ENCODE measurements at regions not wholly inside any gene's neighbourhood (a gene's known extent, or its start where the extent isn't known, plus 50 kb on each side); places are given as distances from the start of the nearest gene placed in this dataset.

DNA sequence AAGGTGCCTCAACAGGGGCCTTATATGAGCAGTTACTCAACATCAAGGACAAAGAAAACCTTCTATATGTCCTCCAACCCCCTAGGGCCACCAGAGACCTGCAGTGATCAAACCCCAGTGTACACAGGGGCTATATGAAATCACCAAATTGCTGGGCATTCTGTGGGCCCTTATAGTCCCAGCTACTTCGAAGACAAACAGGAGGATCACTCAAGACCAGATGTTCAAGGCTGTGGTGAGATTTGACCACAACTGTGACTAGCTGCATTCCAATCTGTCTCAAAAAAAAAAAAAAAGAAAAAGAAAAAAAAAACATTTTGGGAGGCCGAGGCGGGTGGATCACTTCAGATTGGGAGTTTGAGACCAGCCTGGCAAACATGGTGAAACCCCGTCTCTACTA, 51.0 kb upstream of the PRB2 start:
- no peaks in the 10 kb centered on the region for H3K4me1 ChIP-seq (ENCODE audit: control insufficient read depth, insufficient read depth, low read length)
- no peak overlapping the region for H3K9ac ChIP-seq (ENCODE audit: low read depth, low read length)
- no peaks in the 10 kb centered on the region for H3K9me3 ChIP-seq (ENCODE audit: control insufficient read depth, insufficient read depth, low read length)
- no peaks in the 10 kb centered on the region for H3K36me3 ChIP-seq (ENCODE audit: control insufficient read depth, insufficient read depth, low read length)
- no peak overlapping the region for H3K4me3 ChIP-seq (ENCODE audit: low read depth, low read length)
- H3K27me3 ChIP-seq (ENCODE audit: control insufficient read depth, insufficient read depth, low read length): no peaks in the 10 kb centered on the region
- no peak overlapping the region for H3K27ac ChIP-seq (ENCODE audit: low read depth, low read length)

GRCh38 chr12:11457996-11458645, 62.8 kb upstream of the PRB2 start:
- H3K27ac ChIP-seq (ENCODE audit: low read depth, low read length): no peak overlapping the region
- no peaks in the 10 kb centered on the region for H3K36me3 ChIP-seq (ENCODE audit: control insufficient read depth, insufficient read depth, low read length)
- no peaks in the 10 kb centered on the region for H3K27me3 ChIP-seq (ENCODE audit: control insufficient read depth, insufficient read depth, low read length)
- H3K9me3 ChIP-seq (ENCODE audit: control insufficient read depth, insufficient read depth, low read length): 0 out of 2 replicates have a peak, but pooled peaks cover 6% of the 10 kb centered on the region
- peaks cover 21% of the 10 kb centered on the region; the same call in 1 of the 2 replicates for H3K4me1 ChIP-seq (ENCODE audit: control insufficient read depth, insufficient read depth, low read length)
- no peak overlapping the region for H3K9ac ChIP-seq (ENCODE audit: low read depth, low read length)
- H3K4me3 ChIP-seq (ENCODE audit: low read depth, low read length): no peak overlapping the region

GRCh38 chr12:11460343-11461023, 65.1 kb upstream of the PRB2 start:
- Histone ChIP-seq H3K9ac (ENCODE audit: low read depth, low read length) (no peak overlapping the region), H3K9me3 (ENCODE audit: control insufficient read depth, insufficient read depth, low read length) (0 out of 2 replicates have a peak, but pooled peaks cover 6% of the 10 kb centered on the region), H3K27me3 (ENCODE audit: control insufficient read depth, insufficient read depth, low read length) (no peaks in the 10 kb centered on the region), H3K4me3 (ENCODE audit: low read depth, low read length) (no peak overlapping the region), H3K36me3 (ENCODE audit: control insufficient read depth, insufficient read depth, low read length) (no peaks in the 10 kb centered on the region), H3K27ac (ENCODE audit: low read depth, low read length) (no peak overlapping the region), H3K4me1 (ENCODE audit: control insufficient read depth, insufficient read depth, low read length) (peaks cover 17% of the 10 kb centered on the region; the same call in 1 of the 2 replicates)

- H3K4me3 ChIP-seq (ENCODE audit: low read depth, low read length): no peak overlapping the region
- no peak overlapping the region for H3K27ac ChIP-seq (ENCODE audit: low read depth, low read length)
- no peak overlapping the region for H3K9ac ChIP-seq (ENCODE audit: low read depth, low read length)
- H3K36me3 ChIP-seq (ENCODE audit: control insufficient read depth, insufficient read depth, low read length): no peaks in the 10 kb centered on the region
- H3K9me3 ChIP-seq (ENCODE audit: control insufficient read depth, insufficient read depth, low read length): 0 out of 2 replicates have a peak, but pooled peaks cover 6% of the 10 kb centered on the region
- no peaks in the 10 kb centered on the region for H3K27me3 ChIP-seq (ENCODE audit: control insufficient read depth, insufficient read depth, low read length)
- peaks cover 13% of the 10 kb centered on the region; the same call in 1 of the 2 replicates for H3K4me1 ChIP-seq (ENCODE audit: control insufficient read depth, insufficient read depth, low read length)
Observed at GRCh38 chr12:11461433-11461832, 66.1 kb upstream of the PRB2 start.

DNA sequence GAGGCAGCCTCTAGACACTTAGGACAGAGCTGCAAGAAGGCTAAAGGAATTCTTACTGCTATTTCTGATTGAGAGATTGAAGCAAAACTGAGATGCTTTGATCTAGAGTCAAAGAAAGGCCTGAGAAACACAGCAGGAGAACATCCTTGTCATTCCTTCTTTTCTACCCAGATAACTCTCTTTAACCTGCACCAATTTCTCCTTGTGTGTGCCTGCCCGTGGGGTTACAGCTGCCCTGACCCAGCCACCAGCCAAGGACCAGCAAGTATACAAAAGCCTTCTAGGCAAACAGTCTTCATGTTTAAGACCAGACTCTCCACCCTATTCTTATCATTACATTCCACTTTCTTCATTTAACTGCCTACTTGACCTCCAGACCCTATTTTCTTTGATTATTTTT, 81.7 kb upstream of the PRB2 start:
- Histone ChIP-seq H3K9me3 (ENCODE audit: control insufficient read depth, insufficient read depth, low read length) (no peaks in the 10 kb centered on the region; the same call in none of the 2 replicates), H3K4me1 (ENCODE audit: control insufficient read depth, insufficient read depth, low read length) (no peaks in the 10 kb centered on the region), H3K36me3 (ENCODE audit: control insufficient read depth, insufficient read depth, low read length) (no peaks in the 10 kb centered on the region), H3K9ac (ENCODE audit: low read depth, low read length) (no peak overlapping the region), H3K27me3 (ENCODE audit: control insufficient read depth, insufficient read depth, low read length) (no peaks in the 10 kb centered on the region), H3K4me3 (ENCODE audit: low read depth, low read length) (no peak overlapping the region), H3K27ac (ENCODE audit: low read depth, low read length) (no peak overlapping the region)

GRCh38 chr12:11482955-11483354, 87.6 kb upstream of the PRB2 start:
- Histone ChIP-seq H3K27me3 (ENCODE audit: control insufficient read depth, insufficient read depth, low read length) (no peaks in the 10 kb centered on the region), H3K9me3 (ENCODE audit: control insufficient read depth, insufficient read depth, low read length) (no peaks in the 10 kb centered on the region), H3K36me3 (ENCODE audit: control insufficient read depth, insufficient read depth, low read length) (no peaks in the 10 kb centered on the region), H3K9ac (ENCODE audit: low read depth, low read length) (no peak overlapping the region), H3K4me3 (ENCODE audit: low read depth, low read length) (no peak overlapping the region), H3K4me1 (ENCODE audit: control insufficient read depth, insufficient read depth, low read length) (peaks cover 9% of the 10 kb centered on the region; the same call in 1 of the 2 replicates), H3K27ac (ENCODE audit: low read depth, low read length) (no peak overlapping the region)

DNA sequence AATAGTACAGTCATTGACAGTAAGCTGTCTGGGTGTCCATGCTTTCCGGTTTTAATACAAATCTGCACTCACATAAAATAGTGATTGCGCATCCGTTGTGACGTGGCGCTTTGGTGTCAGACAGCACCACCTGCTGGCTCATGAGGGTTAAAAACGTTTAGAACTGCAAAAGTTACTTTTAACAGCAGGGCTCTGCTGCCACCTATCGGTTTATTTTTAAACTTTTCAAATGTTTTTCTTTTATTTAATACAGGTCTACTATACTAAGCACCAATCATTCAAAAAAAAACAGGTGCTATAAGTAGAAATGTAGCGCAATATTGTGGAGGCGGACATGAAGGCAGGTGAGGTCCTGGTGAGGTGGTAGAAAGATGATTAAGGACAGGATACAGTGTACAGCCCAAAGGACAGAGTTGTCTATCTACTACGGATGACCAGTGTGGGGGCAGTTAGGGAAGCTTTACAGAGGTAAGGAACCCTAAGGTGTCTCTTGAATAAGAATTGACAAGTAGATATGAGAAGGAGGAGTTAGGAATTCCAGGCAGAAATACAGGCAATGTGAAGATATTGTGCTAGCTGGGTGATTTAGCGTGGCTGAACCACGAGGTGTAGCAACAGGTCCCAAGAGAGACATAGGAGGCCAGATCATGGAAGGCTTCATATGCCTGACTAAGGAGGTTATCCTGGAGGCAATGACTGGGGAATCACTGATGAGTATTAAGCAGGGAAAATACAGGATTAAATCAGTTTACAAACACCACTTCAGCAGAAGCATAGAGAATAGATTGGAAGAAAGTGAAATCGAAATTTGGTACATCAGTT, 91.5 kb upstream of the PRB2 start:
- Histone ChIP-seq H3K9me3 (ENCODE audit: control insufficient read depth, insufficient read depth, low read length) (no peaks in the 10 kb centered on the region), H3K9ac (ENCODE audit: low read depth, low read length) (no peak overlapping the region), H3K27me3 (ENCODE audit: control insufficient read depth, insufficient read depth, low read length) (no peaks in the 10 kb centered on the region), H3K4me3 (ENCODE audit: low read depth, low read length) (no peak overlapping the region), H3K27ac (ENCODE audit: low read depth, low read length) (no peak overlapping the region), H3K4me1 (ENCODE audit: control insufficient read depth, insufficient read depth, low read length) (peaks cover 9% of the 10 kb centered on the region; the same call in 1 of the 2 replicates), H3K36me3 (ENCODE audit: control insufficient read depth, insufficient read depth, low read length) (no peaks in the 10 kb centered on the region)

- no peaks in the 10 kb centered on the region for H3K36me3 ChIP-seq (ENCODE audit: control insufficient read depth, insufficient read depth, low read length)
Observed at GRCh38 chr12:11496157-11496851, 100.9 kb upstream of the PRB2 start.

GRCh38 chr12:11497438-11497837, 102.1 kb upstream of the PRB2 start:
- no peaks in the 10 kb centered on the region for H3K4me1 ChIP-seq (ENCODE audit: control insufficient read depth, insufficient read depth, low read length)
- no peak overlapping the region for H3K4me3 ChIP-seq (ENCODE audit: low read depth, low read length)
- H3K9ac ChIP-seq (ENCODE audit: low read depth, low read length): no peak overlapping the region
- H3K36me3 ChIP-seq (ENCODE audit: control insufficient read depth, insufficient read depth, low read length): no peaks in the 10 kb centered on the region
- H3K9me3 ChIP-seq (ENCODE audit: control insufficient read depth, insufficient read depth, low read length): no peaks in the 10 kb centered on the region
- H3K27me3 ChIP-seq (ENCODE audit: control insufficient read depth, insufficient read depth, low read length): peaks cover 25% of the 10 kb centered on the region
- H3K27ac ChIP-seq (ENCODE audit: low read depth, low read length): no peak overlapping the region

More at GRCh38 chr12:11496157-11496851, 100.9 kb upstream of the PRB2 start:
- peaks cover 16% of the 10 kb centered on the region for H3K27me3 ChIP-seq (ENCODE audit: control insufficient read depth, insufficient read depth, low read length)
- H3K27ac ChIP-seq (ENCODE audit: low read depth, low read length): no peak overlapping the region
- H3K9me3 ChIP-seq (ENCODE audit: control insufficient read depth, insufficient read depth, low read length): no peaks in the 10 kb centered on the region
- H3K9ac ChIP-seq (ENCODE audit: low read depth, low read length): no peak overlapping the region
- no peaks in the 10 kb centered on the region for H3K4me1 ChIP-seq (ENCODE audit: control insufficient read depth, insufficient read depth, low read length)
- no peak overlapping the region for H3K4me3 ChIP-seq (ENCODE audit: low read depth, low read length)

GRCh38 chr12:11497995-11498394, 102.6 kb upstream of the PRB2 start:
- H3K27me3 ChIP-seq (ENCODE audit: control insufficient read depth, insufficient read depth, low read length): peaks cover 25% of the 10 kb centered on the region
- no peaks in the 10 kb centered on the region for H3K9me3 ChIP-seq (ENCODE audit: control insufficient read depth, insufficient read depth, low read length)
- no peaks in the 10 kb centered on the region for H3K4me1 ChIP-seq (ENCODE audit: control insufficient read depth, insufficient read depth, low read length)
- no peaks in the 10 kb centered on the region for H3K36me3 ChIP-seq (ENCODE audit: control insufficient read depth, insufficient read depth, low read length)
- H3K9ac ChIP-seq (ENCODE audit: low read depth, low read length): no peak overlapping the region
- H3K27ac ChIP-seq (ENCODE audit: low read depth, low read length): no peak overlapping the region
- H3K4me3 ChIP-seq (ENCODE audit: low read depth, low read length): no peak overlapping the region

Data from HUES48 (cell line).